HG03432 (cell line): ENCODE measurements at regions not wholly inside any gene's neighbourhood (a gene's known extent, or its start where the extent isn't known, plus 50 kb on each side); places are given as distances from the start of the nearest gene placed in this dataset.
"Not testable (repeated sequence)": the region's sequence is repeated elsewhere in the genome, so short reads cannot be mapped to it uniquely, and the experiment has no call there.

Experiments used
- ATAC-seq: cut with Tn5 transposase; IDR thresholded peaks from one replicate; pipeline ENCODE4 v1.9.1; 2021; ENCODE audit warnings: mild to moderate bottlenecking, moderate library complexity; ENCODE audit not compliant: unreplicated experiment

DNA sequence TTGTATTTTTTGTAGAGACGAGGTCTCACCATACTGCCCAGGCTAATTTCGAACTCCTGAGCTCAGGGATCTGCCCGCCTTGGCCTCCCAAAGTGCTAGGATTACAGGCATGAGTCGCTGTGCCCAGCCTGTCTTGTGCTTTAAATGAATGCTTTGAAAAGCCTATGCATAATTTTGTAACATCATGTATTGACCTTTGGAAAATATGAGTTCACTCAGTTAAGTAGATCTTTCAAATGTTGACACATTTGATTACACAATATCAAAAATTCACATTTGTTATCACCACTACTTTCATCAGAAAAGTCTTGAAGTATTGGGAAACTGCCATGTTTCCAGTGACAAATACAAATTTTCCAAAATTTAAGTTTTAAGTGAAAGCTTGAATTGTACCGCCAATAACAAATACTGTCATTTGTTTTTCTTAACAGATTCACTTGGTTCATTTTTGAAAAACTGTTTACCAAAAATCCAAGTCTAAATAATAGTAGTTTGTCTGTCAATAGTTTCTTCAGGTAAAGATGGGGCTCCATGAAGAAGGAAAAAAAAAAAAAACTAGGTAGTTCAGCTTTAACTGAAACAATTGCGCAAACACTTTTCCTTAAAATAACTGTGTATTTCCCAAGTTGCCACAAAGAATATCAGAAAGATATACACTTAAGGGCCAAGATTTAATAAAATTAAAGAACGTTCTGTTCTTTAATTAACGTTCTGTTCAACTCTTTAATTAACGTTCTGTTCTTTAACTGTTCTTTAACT lies 233.2 kb upstream of the NR5A2 start:
- no peak for ATAC-seq

DNA sequence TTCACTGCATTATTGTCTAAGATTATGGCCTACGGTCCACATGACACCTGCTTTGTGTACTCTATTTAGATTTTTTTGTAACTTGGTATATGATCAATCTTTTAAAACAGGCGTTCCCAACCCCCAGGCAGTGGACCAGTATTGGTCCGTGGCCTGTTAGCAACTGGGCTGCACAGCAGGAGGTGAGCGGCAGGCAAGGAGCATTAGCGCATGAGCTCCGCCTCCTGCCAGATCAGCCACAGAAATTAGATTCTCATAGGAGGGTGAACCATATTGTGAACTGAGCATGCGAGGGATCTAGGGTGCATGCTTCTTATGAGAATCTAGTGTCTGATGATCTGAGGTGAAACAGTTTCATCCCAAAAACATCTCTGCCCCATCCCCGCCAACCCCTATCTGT lies 228.4 kb upstream of the NR5A2 start:
- ATAC-seq, result no peak

DNA sequence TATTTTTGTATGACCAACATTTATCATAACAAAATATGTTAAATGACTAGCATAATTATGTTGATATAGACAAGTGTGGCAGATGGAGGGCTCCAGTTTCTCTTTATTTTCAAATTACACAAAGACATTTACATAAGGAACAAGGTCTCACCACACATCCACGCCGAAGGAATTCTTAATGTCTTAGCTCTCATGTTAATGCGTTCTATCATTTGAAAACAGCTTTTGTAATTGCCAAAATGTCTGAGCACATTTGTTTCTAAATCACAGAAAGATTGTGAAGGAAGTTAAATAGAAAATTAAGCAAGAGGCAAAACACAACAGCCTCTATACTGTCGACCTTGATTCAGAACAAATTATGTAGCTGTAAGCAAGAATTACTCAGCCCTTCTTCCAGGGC lies 223.0 kb upstream of the NR5A2 start:
- no peak for ATAC-seq

DNA sequence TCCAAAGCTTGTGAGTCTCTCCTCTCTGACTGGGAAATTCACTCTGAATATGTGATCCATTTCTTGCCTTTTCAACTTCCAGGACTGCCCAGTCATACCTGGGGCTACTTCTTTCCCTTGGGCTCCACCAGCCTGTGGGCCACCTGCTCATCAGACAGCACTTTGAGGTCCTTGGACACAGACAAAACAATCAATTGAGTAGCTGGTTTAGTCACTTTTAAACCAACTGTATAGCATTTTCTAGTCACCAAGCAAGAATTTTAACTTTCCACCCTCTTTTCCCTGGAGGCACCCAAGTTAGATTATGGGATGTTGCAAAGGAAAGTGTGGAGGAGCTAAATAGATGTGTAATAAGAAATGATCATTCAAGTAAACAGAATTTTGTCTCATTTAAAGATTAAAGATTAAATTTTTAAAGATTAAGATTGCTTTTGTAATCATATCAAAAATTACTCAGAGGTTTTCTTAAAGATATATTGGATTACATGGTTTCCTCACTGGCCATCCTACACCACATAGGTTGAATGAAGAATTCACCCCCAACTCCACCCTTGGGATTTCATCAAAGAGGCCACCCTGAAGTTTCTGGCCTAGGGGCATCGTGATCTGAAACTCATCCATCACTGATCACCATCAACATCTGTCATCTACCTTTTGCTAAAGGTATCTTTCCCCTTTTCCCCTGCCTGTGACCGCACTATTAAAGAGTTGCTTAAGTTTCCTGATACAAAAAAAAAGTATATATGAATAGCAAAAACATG lies 219.2 kb upstream of the NR5A2 start:
- ATAC-seq, result no peak

DNA sequence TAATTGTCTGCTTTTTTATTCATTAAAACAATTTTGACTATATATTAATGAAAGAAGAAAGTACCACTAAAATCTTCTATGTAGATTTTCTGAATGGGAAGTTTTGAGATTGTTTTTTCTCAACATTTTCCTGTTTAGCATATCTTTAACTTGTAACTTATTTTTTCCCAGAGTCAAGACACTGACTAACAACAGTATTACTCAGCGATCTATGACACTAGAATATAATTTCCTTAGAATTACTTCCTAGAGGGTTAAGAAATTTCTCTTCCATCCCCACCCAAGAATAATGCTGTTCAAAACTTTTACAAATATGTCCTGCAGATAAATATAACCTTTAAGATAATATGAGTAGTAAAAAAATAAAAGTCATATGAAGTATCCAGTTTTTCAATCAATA lies 218.2 kb upstream of the NR5A2 start:
- no peak for ATAC-seq

DNA sequence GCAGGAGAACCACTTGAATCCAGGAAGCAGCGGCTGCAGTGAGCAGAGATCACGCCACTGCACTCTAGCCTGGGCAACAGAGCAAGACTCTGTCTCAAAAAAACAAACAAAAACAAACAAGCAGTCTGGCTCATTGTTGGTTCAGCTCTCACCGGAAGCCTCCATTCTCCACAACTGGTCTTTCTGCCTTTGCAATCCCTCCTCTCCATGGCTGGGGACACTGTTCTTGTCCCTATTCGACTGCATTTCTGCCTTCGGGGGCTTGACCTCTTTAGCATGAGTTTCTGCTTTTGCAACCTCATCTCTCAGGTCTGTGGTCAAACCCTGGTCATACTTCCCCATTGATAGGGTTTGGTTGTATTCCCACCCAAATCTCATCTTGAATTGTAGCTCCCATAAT lies 216.3 kb upstream of the NR5A2 start:
- ATAC-seq, result no peak

DNA sequence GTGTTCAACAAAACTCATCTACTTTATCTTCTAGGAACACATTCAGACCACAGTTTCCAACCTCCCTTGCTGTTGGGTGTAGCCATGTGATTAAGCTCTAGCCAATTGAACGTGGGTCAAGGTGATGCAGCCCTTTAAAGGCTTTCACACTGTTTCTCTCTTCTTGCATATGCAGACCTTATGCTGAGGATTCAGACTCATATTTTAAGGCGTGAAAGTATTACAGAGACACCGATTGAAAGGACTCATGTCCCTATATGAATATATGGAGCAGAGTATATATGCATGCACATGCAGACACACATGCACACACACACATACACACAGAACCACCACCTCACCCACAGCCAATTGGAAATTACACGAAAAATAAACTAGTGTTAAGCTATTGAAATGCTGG lies 214.3 kb upstream of the NR5A2 start:
- ATAC-seq, result no peak

DNA sequence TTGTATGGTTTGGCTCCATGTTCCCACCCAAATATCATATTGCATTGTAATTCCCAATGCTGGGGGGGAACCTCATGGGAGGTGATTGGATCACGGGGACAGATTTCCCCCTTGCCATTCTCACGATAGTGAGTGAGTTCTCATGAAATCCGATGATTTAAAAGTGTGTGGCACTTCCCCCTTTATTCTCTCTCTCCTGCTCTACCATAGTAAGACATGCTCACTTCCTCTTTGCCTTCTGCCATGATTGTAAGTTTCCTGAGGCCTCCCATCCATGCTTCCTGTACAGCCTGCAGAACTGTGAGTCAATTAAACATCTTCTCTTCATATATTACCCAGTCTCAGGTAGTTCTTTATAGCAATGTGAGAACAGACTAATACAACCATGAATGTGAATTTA lies 211.6 kb upstream of the NR5A2 start:
- ATAC-seq, result no peak

DNA sequence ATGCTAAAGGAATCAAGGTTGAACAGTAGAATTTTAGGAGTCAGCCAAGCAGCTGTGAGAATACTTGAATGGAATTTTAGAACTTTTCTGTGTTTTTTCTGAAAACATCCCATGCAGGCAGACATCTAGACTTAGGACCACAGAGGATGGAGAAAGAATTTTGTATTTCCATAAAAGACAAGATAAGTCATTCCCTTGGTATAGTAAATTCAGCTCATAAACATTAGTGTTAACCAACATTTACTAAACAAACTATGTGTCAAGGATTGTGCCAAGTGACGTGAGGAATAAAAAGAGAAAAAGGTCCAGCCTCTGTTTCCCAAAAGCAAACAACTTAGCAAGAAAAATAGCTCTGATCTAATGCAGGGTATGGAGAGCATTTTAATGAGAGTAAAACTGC lies 210.2 kb upstream of the NR5A2 start:
- ATAC-seq, result no peak

DNA sequence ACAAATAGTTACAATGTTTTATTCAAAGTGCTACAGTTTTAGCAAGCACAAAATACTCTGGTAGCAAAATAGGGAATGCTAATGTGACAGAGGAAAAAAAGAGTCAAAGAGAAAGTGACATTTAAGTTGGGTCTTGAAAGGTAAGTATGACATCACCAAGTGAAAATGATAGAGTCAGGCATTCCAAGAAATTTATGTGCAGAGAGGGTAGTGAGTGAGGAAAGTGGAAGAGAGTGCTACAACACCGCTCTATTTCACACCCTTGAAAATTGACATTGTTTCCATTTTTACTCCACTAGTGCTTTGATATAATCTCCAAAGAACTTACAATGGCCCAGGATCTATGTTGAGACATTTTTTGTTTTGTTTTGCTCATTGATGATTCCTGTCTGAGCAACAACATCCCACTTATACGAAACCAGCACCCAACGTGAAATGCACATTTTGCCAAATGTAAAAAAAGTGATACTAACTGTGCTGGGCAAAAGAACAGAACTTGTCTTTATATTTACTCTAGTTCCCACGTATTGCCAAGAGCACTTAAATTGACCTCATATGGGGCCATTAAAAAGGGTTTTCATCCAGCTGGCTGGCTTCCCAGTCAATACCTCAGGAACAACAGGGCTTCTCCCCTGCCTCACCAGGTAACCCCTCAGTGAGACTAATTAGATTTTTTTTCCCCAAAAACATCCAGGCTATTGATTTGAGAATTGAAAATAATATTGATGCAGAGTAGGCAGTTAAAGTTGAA lies 206.3 kb upstream of the NR5A2 start:
- no peak for ATAC-seq

DNA sequence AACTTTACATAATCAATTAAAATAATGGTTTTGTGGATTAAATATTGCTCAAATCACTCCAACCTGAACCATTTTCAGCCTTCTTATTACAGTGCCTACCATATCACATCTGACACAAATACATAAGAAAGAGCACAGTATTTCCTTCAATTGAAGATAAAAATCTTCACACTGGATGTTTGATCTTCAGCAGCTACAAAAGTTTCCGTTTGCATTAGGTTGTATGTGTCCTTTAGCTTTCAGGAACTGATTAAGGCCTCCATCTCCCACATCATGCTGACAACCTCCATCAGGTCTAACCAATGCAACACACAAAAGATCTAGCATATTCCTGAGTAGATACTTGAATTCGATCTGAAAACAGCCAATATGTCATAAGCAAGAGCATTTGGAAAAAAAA lies 195.1 kb upstream of the NR5A2 start:
- ATAC-seq, result no peak

DNA sequence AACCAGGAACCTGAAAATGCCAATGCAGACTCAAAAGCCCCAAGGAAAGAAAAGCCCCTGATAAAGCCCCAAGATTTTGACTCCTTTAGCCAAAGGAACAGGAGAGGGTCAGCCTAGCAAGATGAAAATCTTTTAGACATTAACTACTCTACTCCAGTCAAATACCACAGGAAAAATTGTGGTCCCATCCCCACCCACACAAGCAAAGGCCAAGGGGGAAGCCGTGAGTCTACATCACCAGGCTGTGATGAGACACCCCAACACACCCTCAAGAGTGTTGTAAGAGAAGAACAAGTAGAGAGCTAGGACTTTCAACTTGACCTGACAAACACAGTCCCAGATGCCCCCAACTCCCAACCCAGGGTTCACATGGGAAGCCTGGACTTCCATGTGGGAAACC lies 192.8 kb upstream of the NR5A2 start:
- ATAC-seq, result no peak

DNA sequence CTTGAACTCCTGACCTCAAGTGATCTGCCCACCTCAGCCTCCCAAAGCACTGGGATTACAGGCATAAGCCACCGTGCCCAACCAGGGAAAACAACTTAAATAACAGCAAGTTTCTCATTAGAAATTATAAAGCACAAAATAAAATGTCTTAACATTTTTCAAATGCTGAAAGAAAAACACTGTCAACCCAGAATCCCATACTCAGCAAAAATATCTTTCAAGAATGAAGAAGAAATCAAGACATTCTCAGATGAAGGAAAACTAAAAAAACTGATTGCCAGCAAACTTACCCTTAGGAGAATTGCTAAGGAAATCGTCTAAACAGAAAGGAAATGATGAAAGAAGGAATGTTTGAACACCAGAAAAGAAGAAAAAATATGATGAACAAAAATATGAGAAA lies 191.1 kb upstream of the NR5A2 start:
- no peak for ATAC-seq

DNA sequence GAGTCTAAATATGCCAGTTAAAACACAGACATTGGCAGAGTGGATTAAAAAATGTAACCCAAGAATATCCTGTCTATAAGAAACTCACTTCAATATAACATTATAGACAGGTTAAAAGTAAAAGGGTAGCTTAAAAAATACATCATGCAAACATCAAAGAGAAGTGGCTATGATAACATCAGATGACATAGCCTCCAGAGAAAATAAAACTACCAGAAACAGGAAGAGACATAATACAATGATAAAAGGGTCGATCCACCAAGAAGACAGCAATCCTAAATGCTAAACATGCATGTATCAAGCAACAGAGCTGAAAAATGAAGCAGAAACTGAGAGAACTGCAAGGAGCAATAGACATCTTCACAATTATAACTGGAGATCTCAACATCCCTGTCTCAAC lies 190.2 kb upstream of the NR5A2 start:
- no peak for ATAC-seq

DNA sequence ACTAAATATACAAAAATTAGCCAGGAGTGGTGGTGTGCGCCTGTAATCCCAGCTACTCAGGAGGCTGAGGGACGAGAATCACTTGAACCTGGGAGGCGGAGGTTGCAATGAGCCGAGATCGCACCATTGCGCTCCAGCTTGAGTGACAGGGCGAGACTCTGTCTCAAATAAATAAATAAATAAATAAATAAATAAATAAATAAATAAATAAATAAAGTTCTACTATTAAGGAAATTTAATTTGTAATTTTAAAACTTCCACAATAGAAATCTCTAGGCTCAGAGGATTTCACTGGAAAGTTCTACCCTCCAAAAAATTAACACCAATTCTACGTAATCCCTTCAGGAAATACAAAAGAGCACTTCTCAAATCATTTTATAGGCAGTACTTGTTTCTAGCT lies 187.9 kb upstream of the NR5A2 start:
- not testable (repeated sequence) for ATAC-seq

DNA sequence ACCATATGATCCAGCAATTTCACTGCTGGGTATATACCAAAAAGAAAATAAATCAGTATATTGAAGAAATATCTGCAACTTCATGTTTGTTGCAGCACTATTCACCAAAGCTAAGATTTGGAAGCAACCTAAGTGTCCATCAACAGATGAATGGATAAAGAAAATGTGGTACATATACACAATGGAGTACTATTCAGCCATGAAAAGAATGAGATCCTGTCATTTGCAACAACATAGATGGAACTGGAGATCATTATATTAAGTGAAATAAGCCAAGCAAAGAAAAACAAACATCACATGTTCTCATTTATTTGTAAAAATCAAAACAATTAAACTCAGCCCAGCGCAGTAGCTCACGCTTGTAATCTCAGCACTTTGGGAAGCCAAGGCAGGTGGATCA lies 184.4 kb upstream of the NR5A2 start:
- ATAC-seq, result not testable (repeated sequence)

DNA sequence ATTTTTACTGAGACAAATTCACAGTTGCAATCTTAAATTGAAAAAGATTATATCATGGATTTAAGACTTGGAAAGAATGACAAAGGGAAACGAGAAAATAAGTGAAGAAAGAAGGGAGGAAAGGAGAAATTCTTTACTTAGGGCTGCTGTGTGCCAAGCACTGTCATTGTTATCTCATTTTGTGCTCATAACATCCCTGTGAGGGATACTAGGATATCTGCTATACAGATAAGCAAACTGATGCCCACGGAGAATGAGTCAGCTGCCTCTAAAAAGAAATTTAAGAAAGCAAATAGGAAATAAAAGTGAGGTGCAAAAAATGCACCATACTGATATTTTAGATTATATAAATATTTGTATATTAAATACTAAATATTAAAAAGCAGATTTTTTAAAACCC lies 183.6 kb upstream of the NR5A2 start:
- ATAC-seq, result no peak

DNA sequence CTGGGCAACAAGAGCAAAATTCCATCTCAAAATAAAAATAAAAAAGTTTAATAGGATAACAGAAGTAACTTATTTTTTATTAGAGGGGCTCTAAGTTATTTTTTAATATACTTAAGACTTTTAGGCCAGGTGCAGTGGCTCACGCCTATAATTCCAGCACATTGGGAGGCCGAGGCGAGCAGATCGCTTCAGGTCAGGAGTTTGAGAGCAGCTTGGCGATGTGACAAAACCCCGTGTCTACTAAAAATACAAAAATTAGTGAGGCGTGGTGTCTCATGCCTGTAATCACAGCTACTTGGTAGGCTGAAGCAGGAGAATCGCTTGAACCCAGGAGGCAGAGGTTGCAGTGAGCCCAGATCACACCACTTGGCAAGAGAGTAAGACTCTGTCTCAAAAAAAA lies 180.5 kb upstream of the NR5A2 start:
- ATAC-seq, result no peak

DNA sequence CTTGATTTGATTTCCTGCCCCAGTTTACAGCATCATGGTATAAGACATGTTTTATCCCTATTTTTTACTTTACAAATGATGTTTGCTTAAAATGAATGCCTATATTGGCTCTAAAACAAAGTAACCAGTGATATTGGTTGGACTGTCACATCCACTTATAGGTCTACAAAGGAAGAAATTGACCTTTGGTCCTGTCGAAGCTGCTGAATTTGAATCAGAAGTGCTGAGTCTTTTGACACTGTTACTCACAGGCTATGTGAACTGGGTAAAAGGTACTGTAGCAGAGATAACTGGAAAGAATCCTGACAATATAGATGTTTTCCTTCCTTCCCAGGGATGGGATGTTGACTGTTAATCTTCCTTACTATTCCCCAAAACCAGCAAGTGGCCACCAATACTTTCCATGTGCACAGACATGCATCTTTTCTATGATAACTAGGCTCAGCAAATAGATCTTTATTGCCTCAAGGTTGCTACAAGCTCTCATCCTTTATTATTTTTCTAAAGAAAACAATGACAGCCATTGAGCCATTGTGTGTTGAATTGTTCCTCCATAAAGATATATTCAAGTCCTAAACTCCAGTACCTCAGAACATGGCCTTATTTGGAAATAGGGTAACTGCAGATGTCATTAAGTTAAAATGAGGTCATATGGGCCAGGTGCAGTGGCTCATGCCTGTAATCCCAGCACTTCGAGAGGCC lies 175.9 kb upstream of the NR5A2 start:
- ATAC-seq, result no peak

DNA sequence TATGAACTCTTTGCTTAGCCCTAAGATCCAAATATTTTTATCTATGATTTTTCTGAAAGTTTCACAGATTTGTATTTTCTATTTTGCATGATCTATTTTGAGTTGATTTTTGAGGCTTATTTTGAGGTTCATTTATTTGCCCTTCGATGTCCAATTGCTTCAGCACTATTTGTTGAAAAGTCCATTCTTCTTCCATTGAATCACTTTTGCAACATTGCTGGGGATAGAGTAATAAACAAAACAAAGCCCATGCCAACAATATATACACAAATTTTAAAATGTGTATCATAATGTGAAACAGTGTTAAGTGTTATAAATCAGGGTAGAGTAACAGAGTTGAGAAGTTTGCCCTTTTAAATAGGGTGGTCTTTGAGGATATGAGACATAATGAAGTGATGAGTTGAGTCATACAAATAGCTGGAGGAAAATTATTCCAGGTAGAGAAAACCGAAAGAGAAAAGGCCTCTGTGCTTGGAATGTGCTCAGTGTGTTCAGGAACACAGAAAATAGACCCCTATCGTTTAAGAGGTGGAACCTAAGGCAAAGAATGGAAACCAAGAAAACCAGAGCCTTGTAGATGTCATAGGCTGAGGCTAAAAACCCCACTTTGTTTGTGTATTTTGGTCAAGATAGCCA lies 172.7 kb upstream of the NR5A2 start:
- ATAC-seq, result no peak

DNA sequence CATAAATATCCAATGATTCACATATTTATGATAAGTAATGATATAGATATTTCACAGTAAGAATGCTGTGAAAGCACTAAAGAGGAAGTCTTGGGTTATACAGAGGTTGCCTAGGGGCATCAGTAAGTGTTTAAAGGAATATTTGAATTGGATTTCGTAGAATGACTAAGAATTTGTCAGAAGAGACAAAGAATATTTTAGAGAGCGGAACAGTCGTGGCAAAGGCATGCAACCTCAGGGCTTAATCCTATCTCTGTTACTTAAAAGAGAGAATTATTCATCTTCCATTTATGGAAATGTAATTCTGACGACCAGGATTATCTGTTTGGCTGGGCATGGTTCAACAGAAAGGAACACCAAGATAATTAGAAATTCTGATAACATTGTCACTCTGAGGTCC lies 171.9 kb upstream of the NR5A2 start:
- ATAC-seq, result no peak
